ENCODE measurements at regions not wholly inside any gene's neighbourhood (a gene's known extent, or its start where the extent isn't known, plus 50 kb on each side); places are given as distances from the start of the nearest gene placed in this dataset.

GRCh38 chr12:30203981-30204380 is 420.2 kb upstream of the TMTC1 start:
- TF ChIP-seq POLR2AphosphoS5 (IDR thresholded peaks at IDR 0.05) (no peak), CTCF (IDR thresholded peaks at IDR 0.05 in 8 of 11, conservative IDR thresholded peaks at IDR 0.05 in 3 of 11) (no peak), POLR2A (IDR thresholded peaks at IDR 0.05) (no peak)

Measured in spleen (tissue), 7 donors.